WTC11 (cell line): ENCODE measurements at regions not wholly inside any gene's neighbourhood (a gene's known extent, or its start where the extent isn't known, plus 50 kb on each side); places are given as distances from the start of the nearest gene placed in this dataset.
"Not testable (repeated sequence)": the region's sequence is repeated elsewhere in the genome, so short reads cannot be mapped to it uniquely, and the experiment has no call there.

Source experiments
- ATAC-seq: fragments of 200-7000 bp; cut with Tn5 transposase; 2 replicates; pipeline ENCODE4 v1.10.0; 2021; ENCODE audit warnings: mild to moderate bottlenecking, moderate library complexity
- CTCF ChIA-PET: fragments of 300-600 bp; sonication (Branson Sonifier 250); formaldehyde crosslinking; loops from one replicate; lab custom pipeline; 2021; ENCODE audit warnings: antibody characterized with exemption; lab: Charles Lee
- POLR2A ChIA-PET: fragments of 350-600 bp; sonication (Branson Sonifier 250); formaldehyde crosslinking; loops from one replicate; lab custom pipeline; 2021; ENCODE audit warnings: antibody characterized with exemption; lab: Charles Lee
- DNase-seq: peaks from one replicate; pipeline ENCODE4 v3.0.0; 2021; ENCODE audit warnings: low spot score
- H3K27ac Mint-ChIP-seq: 2 replicates; pipeline ENCODE4 v1.8.0; 2021; ENCODE audit warnings: mixed read lengths
- H3K27me3 Mint-ChIP-seq: 2 replicates; pipeline ENCODE4 v1.8.0; 2021; ENCODE audit warnings: low read depth, mild to moderate bottlenecking, moderate library complexity, mixed read lengths
- H3K36me3 Mint-ChIP-seq: 2 replicates; pipeline ENCODE4 v1.8.0; 2021; ENCODE audit warnings: mixed read lengths
- H3K4me1 Mint-ChIP-seq: 2 replicates; pipeline ENCODE4 v1.8.0; 2022; ENCODE audit warnings: mixed read lengths
- H3K4me3 Mint-ChIP-seq: 2 replicates; pipeline ENCODE4 v1.8.0; 2021; ENCODE audit warnings: mild to moderate bottlenecking, moderate library complexity, mixed read lengths
- H3K9me3 Mint-ChIP-seq: 2 replicates; pipeline ENCODE4 v1.8.0; 2021; ENCODE audit warnings: mixed read lengths
- CREB1 ChIP-seq: sonication (generic); formaldehyde crosslinking; IDR thresholded peaks from 2 replicates; pipeline ENCODE4 v1.8.0; 2023; ENCODE audit warnings: mild to moderate bottlenecking, missing genetic modification reagents
- FOXJ3 ChIP-seq: sonication (generic); formaldehyde crosslinking; IDR thresholded peaks from 2 replicates; pipeline ENCODE4 v1.9.0; 2021; ENCODE audit warnings: missing genetic modification reagents, mild to moderate bottlenecking, borderline replicate concordance
- FOXK1 ChIP-seq: sonication (generic); formaldehyde crosslinking; IDR thresholded peaks from 2 replicates; pipeline ENCODE4 v1.8.0; 2022; ENCODE audit warnings: mild to moderate bottlenecking, moderate library complexity, missing genetic modification reagents
- GTF2I ChIP-seq: fragments of 250-450 bp; sonication (Bioruptor Pico); conservative IDR thresholded peaks from 2 replicates; pipeline ENCODE4 v1.4.0; 2021; ENCODE audit warnings: mild to moderate bottlenecking
- MLX ChIP-seq: sonication (generic); formaldehyde crosslinking; IDR thresholded peaks from 2 replicates; pipeline ENCODE4 v1.8.1; 2023; ENCODE audit warnings: mild to moderate bottlenecking, missing genetic modification reagents, moderate library complexity
- MXD4 ChIP-seq: fragments of 250-450 bp; sonication (Bioruptor Pico); IDR thresholded peaks from 2 replicates; pipeline ENCODE4 v1.8.0; 2021; ENCODE audit warnings: mild to moderate bottlenecking, moderate library complexity, borderline replicate concordance
- NR3C1 ChIP-seq: sonication (generic); formaldehyde crosslinking; conservative IDR thresholded peaks from 2 replicates; pipeline ENCODE4 v1.8.1; 2023; ENCODE audit warnings: low read depth, mild to moderate bottlenecking, missing genetic modification reagents
- OVOL2 ChIP-seq: fragments of 250-450 bp; sonication (Bioruptor Pico); IDR thresholded peaks from 2 replicates; pipeline ENCODE4 v1.9.0; 2021; ENCODE audit warnings: mild to moderate bottlenecking, borderline replicate concordance
- PRRX2 ChIP-seq: fragments of 250-450 bp; sonication (Bioruptor Pico); IDR thresholded peaks from 2 replicates; pipeline ENCODE4 v1.8.0; 2021; ENCODE audit warnings: mild to moderate bottlenecking
- SMAD4 ChIP-seq: sonication (generic); formaldehyde crosslinking; IDR thresholded peaks from 2 replicates; pipeline ENCODE4 v1.8.0; 2022; ENCODE audit warnings: mild to moderate bottlenecking, missing genetic modification reagents
- SOX15 ChIP-seq: fragments of 250-450 bp; sonication (Bioruptor Pico); IDR thresholded peaks from 2 replicates; pipeline ENCODE4 v1.9.0; 2021; ENCODE audit warnings: mild to moderate bottlenecking
- SP1 ChIP-seq: sonication (generic); formaldehyde crosslinking; conservative IDR thresholded peaks from 2 replicates; pipeline ENCODE4 v1.8.1; 2022; ENCODE audit warnings: missing genetic modification reagents
- TEAD4 ChIP-seq: sonication (generic); formaldehyde crosslinking; IDR thresholded peaks from 2 replicates; pipeline ENCODE4 v1.8.0; 2022; ENCODE audit warnings: mild to moderate bottlenecking, missing genetic modification reagents
- USF2 ChIP-seq: sonication (generic); formaldehyde crosslinking; IDR thresholded peaks from 2 replicates; pipeline ENCODE4 v1.8.1; 2023; ENCODE audit warnings: mild to moderate bottlenecking, missing genetic modification reagents, moderate library complexity
- ZBTB21 ChIP-seq: sonication (generic); formaldehyde crosslinking; IDR thresholded peaks from 2 replicates; pipeline ENCODE4 v1.8.1; 2023; ENCODE audit warnings: mild to moderate bottlenecking, missing genetic modification reagents, borderline replicate concordance
- ZNF396 ChIP-seq: fragments of 250-450 bp; sonication (Bioruptor Pico); IDR thresholded peaks from 2 replicates; pipeline ENCODE4 v1.8.0; 2021; ENCODE audit warnings: mild to moderate bottlenecking, moderate library complexity, borderline replicate concordance
- ZSCAN18 ChIP-seq: fragments of 250-450 bp; sonication (Bioruptor Pico); IDR thresholded peaks from 2 replicates; pipeline ENCODE4 v2.1.2; 2022; ENCODE audit warnings: mild to moderate bottlenecking, moderate library complexity
- TF ChIP-seq, protein P1 (sequence below): sonication (generic); formaldehyde crosslinking; IDR thresholded peaks from 2 replicates; pipeline ENCODE4 v1.8.0; 2022; ENCODE audit warnings: mild to moderate bottlenecking, missing genetic modification reagents
- TF ChIP-seq, protein P2 (sequence below): sonication (generic); formaldehyde crosslinking; IDR thresholded peaks from 2 replicates; pipeline ENCODE4 v1.8.1; 2022; ENCODE audit warnings: low read depth, missing genetic modification reagents, borderline replicate concordance
- TF ChIP-seq, protein P3 (sequence below): sonication (generic); formaldehyde crosslinking; IDR thresholded peaks from 2 replicates; pipeline ENCODE4 v1.8.1; 2023; ENCODE audit warnings: mild to moderate bottlenecking, missing genetic modification reagents
- TF ChIP-seq, protein P4 (sequence below): fragments of 250-450 bp; sonication (Bioruptor Pico); IDR thresholded peaks from 2 replicates; pipeline ENCODE4 v1.8.0; 2021; ENCODE audit warnings: mild to moderate bottlenecking

DNA sequence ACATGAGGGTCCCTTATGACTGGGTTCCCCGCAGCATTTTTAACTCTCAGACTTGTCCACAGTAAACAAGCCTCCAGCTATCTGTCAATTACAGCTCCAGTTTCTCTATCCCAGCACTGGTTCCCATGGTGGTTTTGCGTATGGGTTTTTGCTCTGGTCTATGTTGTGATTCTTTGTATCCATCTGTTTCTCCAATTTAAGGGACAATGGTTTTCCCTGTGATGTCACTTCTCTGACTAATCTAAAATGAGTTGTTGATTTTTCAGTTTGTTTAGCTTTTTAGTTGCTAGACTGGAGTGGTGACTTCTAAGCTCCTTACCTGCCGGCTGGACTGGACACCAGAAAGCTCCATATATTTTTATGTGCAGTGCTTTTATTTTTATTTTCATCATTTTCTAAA, 303.7 kb downstream of the INHBA start:
- peaks cover 15% of the 10 kb centered on the region for H3K9me3 Mint-ChIP-seq
- DNase-seq (no peak), ATAC-seq (no peak)
- H3K36me3 Mint-ChIP-seq: no peaks in the 10 kb centered on the region
- H3K4me3 Mint-ChIP-seq: no peak overlapping the region
- H3K27ac Mint-ChIP-seq: no peak overlapping the region
- no peaks in the 10 kb centered on the region for H3K27me3 Mint-ChIP-seq
- H3K4me1 Mint-ChIP-seq: peaks cover 15% of the 10 kb centered on the region
- POLR2A ChIA-PET: no interaction called here
- CTCF ChIA-PET: no interaction called here
- TF ChIP-seq TEAD4: no peak

- H3K36me3 Mint-ChIP-seq: no peaks in the 10 kb centered on the region
- H3K4me3 Mint-ChIP-seq: no peak overlapping the region
- ChIA-PET CTCF (interaction anchor here (1.3 kb wide), 1 partner anchor 313 kb away, joined by 4 read pairs; no protein-coding TSS in a partner anchor), POLR2A (no interaction called here)
- H3K4me1 Mint-ChIP-seq: peaks cover 7% of the 10 kb centered on the region
- DNase-seq (peak; percentile 17), ATAC-seq (peak; percentile 38; the same call in 1 of the 2 replicates)
- H3K9me3 Mint-ChIP-seq: peaks cover 12% of the 10 kb centered on the region; the same call in 1 of the 2 replicates
- TF ChIP-seq CREB1 (CRISPR knock-in tag): no peak
- TF ChIP-seq USF2 (CRISPR knock-in tag): peak; percentile 75
- no peak for TF ChIP-seq OVOL2 (CRISPR knock-in tag)
- TF ChIP-seq, protein P1, sequence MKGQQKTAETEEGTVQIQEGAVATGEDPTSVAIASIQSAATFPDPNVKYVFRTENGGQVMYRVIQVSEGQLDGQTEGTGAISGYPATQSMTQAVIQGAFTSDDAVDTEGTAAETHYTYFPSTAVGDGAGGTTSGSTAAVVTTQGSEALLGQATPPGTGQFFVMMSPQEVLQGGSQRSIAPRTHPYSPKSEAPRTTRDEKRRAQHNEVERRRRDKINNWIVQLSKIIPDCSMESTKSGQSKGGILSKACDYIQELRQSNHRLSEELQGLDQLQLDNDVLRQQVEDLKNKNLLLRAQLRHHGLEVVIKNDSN (CRISPR knock-in tag): peak; percentile 51; the same call in 1 of the 2 replicates
- peaks cover 3% of the 10 kb centered on the region; the same call in 1 of the 2 replicates for H3K27me3 Mint-ChIP-seq
- H3K27ac Mint-ChIP-seq: no peak overlapping the region
Measured at GRCh38 chr7:41391818-41392217, 311.1 kb downstream of the INHBA start.

- H3K27me3 Mint-ChIP-seq, H3K27ac Mint-ChIP-seq, POLR2A ChIA-PET, CTCF ChIA-PET, DNase-seq, H3K9me3 Mint-ChIP-seq, H3K36me3 Mint-ChIP-seq, ATAC-seq, H3K4me3 Mint-ChIP-seq: not testable (repeated sequence)
- peaks cover 14% of the 10 kb centered on the region for H3K4me1 Mint-ChIP-seq
Measured at GRCh38 chr7:41388933-41389332, 314.0 kb downstream of the INHBA start.

GRCh38 chr7:41385996-41386395, 316.9 kb downstream of the INHBA start:
- DNase-seq: no peak
- no peak overlapping the region for H3K27ac Mint-ChIP-seq
- peak; percentile 79 for ATAC-seq
- TF ChIP-seq ZNF396: no peak
- TF ChIP-seq ZSCAN18 (CRISPR knock-in tag): no peak
- TF ChIP-seq, protein P2, sequence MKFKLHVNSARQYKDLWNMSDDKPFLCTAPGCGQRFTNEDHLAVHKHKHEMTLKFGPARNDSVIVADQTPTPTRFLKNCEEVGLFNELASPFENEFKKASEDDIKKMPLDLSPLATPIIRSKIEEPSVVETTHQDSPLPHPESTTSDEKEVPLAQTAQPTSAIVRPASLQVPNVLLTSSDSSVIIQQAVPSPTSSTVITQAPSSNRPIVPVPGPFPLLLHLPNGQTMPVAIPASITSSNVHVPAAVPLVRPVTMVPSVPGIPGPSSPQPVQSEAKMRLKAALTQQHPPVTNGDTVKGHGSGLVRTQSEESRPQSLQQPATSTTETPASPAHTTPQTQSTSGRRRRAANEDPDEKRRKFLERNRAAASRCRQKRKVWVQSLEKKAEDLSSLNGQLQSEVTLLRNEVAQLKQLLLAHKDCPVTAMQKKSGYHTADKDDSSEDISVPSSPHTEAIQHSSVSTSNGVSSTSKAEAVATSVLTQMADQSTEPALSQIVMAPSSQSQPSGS (CRISPR knock-in tag): no peak
- no peak for TF ChIP-seq PRRX2 (CRISPR knock-in tag)
- no peak for TF ChIP-seq SP1 (CRISPR knock-in tag)
- no peak for TF ChIP-seq MXD4 (CRISPR knock-in tag)
- TF ChIP-seq MLX: no peak
- TF ChIP-seq, protein P3, sequence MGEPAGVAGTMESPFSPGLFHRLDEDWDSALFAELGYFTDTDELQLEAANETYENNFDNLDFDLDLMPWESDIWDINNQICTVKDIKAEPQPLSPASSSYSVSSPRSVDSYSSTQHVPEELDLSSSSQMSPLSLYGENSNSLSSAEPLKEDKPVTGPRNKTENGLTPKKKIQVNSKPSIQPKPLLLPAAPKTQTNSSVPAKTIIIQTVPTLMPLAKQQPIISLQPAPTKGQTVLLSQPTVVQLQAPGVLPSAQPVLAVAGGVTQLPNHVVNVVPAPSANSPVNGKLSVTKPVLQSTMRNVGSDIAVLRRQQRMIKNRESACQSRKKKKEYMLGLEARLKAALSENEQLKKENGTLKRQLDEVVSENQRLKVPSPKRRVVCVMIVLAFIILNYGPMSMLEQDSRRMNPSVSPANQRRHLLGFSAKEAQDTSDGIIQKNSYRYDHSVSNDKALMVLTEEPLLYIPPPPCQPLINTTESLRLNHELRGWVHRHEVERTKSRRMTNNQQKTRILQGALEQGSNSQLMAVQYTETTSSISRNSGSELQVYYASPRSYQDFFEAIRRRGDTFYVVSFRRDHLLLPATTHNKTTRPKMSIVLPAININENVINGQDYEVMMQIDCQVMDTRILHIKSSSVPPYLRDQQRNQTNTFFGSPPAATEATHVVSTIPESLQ: no peak
- no peak for TF ChIP-seq SMAD4 (CRISPR knock-in tag)
- TF ChIP-seq FOXK1: no peak
- no peak for TF ChIP-seq ZBTB21
- no peak for TF ChIP-seq SOX15 (CRISPR knock-in tag)
- no peak for TF ChIP-seq GTF2I (CRISPR knock-in tag)
- TF ChIP-seq TEAD4: no peak
- TF ChIP-seq NR3C1 (CRISPR knock-in tag): no peak
- TF ChIP-seq, protein P4, sequence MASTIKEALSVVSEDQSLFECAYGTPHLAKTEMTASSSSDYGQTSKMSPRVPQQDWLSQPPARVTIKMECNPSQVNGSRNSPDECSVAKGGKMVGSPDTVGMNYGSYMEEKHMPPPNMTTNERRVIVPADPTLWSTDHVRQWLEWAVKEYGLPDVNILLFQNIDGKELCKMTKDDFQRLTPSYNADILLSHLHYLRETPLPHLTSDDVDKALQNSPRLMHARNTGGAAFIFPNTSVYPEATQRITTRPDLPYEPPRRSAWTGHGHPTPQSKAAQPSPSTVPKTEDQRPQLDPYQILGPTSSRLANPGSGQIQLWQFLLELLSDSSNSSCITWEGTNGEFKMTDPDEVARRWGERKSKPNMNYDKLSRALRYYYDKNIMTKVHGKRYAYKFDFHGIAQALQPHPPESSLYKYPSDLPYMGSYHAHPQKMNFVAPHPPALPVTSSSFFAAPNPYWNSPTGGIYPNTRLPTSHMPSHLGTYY (CRISPR knock-in tag): no peak
- TF ChIP-seq FOXJ3 (CRISPR knock-in tag): no peak
- no peak for TF ChIP-seq OVOL2 (CRISPR knock-in tag)
- no peak overlapping the region for H3K4me3 Mint-ChIP-seq
- H3K9me3 Mint-ChIP-seq: peaks cover 3% of the 10 kb centered on the region; the same call in 1 of the 2 replicates
- ChIA-PET CTCF (interaction anchor here (1.3 kb wide), 1 partner anchor 879 kb away, joined by 4 read pairs; no protein-coding TSS in a partner anchor), POLR2A (no interaction called here)
- H3K36me3 Mint-ChIP-seq: no peaks in the 10 kb centered on the region
- H3K4me1 Mint-ChIP-seq: peaks cover 8% of the 10 kb centered on the region
- peaks cover 3% of the 10 kb centered on the region; the same call in 1 of the 2 replicates for H3K27me3 Mint-ChIP-seq
